Type B pancreatic cell (in vitro differentiated cells): ENCODE measurements at regions not wholly inside any gene's neighbourhood (a gene's known extent, or its start where the extent isn't known, plus 50 kb on each side); places are given as distances from the start of the nearest gene placed in this dataset.
"Not testable (repeated sequence)": the region's sequence is repeated elsewhere in the genome, so short reads cannot be mapped to it uniquely, and the experiment has no call there.

Experiments used
- DNase-seq: peaks from one replicate; pipeline ENCODE4 v3.0.0; 2021; ENCODE audit warnings: mixed read lengths; ENCODE audit not compliant: unreplicated experiment; ENCODE audit errors: extremely low spot score
- H3K27ac Mint-ChIP-seq: 2 replicates; pipeline ENCODE4 v1.8.0; 2021; ENCODE audit warnings: mild to moderate bottlenecking, mixed read lengths
- H3K27me3 Mint-ChIP-seq: 2 replicates; pipeline ENCODE4 v1.8.0; 2021; ENCODE audit warnings: mixed read lengths
- H3K36me3 Mint-ChIP-seq: 2 replicates; pipeline ENCODE4 v1.8.0; 2021; ENCODE audit warnings: mixed read lengths
- H3K4me1 Mint-ChIP-seq: one replicate; pipeline ENCODE4 v1.8.0; 2021; ENCODE audit warnings: mixed read lengths; ENCODE audit not compliant: unreplicated experiment
- H3K4me3 Mint-ChIP-seq: 2 replicates; pipeline ENCODE4 v1.8.0; 2021; ENCODE audit warnings: mild to moderate bottlenecking, mixed read lengths
- H3K9me3 Mint-ChIP-seq: 2 replicates; pipeline ENCODE4 v1.8.0; 2021; ENCODE audit warnings: mixed read lengths
- CTCF ChIP-seq: fragments of 200-600 bp; sonication (generic); conservative IDR thresholded peaks from 2 replicates; pipeline ENCODE4 v1.5.0; 2021; ENCODE audit warnings: antibody characterized with exemption, mild to moderate bottlenecking

GRCh38 chr16:79943736-79944135 lies 343.2 kb upstream of the MAF start:
- H3K27ac Mint-ChIP-seq = no peak overlapping the region
- H3K4me3 Mint-ChIP-seq = no peak overlapping the region
- no peaks in the 10 kb centered on the region for H3K9me3 Mint-ChIP-seq
- no peak for TF ChIP-seq CTCF
- DNase-seq = no peak
- no peaks in the 10 kb centered on the region for H3K36me3 Mint-ChIP-seq
- H3K4me1 Mint-ChIP-seq = peaks cover 6% of the 10 kb centered on the region
- peaks cover 9% of the 10 kb centered on the region for H3K27me3 Mint-ChIP-seq

- Mint-ChIP-seq H3K36me3 (no peaks in the 10 kb centered on the region), H3K9me3 (no peaks in the 10 kb centered on the region), H3K4me3 (no peak overlapping the region), H3K27me3 (peaks cover 17% of the 10 kb centered on the region), H3K27ac (no peak overlapping the region), H3K4me1 (no peaks in the 10 kb centered on the region)
- no peak for TF ChIP-seq CTCF
- DNase-seq = no peak
Observed at GRCh38 chr16:79938575-79938974, 338.0 kb upstream of the MAF start.

- H3K4me3 Mint-ChIP-seq, H3K4me1 Mint-ChIP-seq, H3K27ac Mint-ChIP-seq, DNase-seq, H3K36me3 Mint-ChIP-seq, H3K9me3 Mint-ChIP-seq: not testable (repeated sequence)
- H3K27me3 Mint-ChIP-seq = peaks cover 17% of the 10 kb centered on the region
Observed at GRCh38 chr16:79937671-79938070, 337.1 kb upstream of the MAF start.

- no peaks in the 10 kb centered on the region for H3K4me1 Mint-ChIP-seq
- no peak for DNase-seq
- no peak overlapping the region for H3K4me3 Mint-ChIP-seq
- no peak overlapping the region for H3K27ac Mint-ChIP-seq
- H3K36me3 Mint-ChIP-seq = no peaks in the 10 kb centered on the region
- H3K27me3 Mint-ChIP-seq = peaks cover 14% of the 10 kb centered on the region
- no peaks in the 10 kb centered on the region for H3K9me3 Mint-ChIP-seq
- TF ChIP-seq CTCF = no peak
Observed at GRCh38 chr16:79933603-79934002, 333.1 kb upstream of the MAF start.

GRCh38 chr16:79932572-79932971 lies 332.0 kb upstream of the MAF start:
- no peaks in the 10 kb centered on the region for H3K36me3 Mint-ChIP-seq
- no peak for DNase-seq
- no peaks in the 10 kb centered on the region for H3K9me3 Mint-ChIP-seq
- no peak overlapping the region for H3K4me3 Mint-ChIP-seq
- no peak for TF ChIP-seq CTCF
- no peaks in the 10 kb centered on the region for H3K4me1 Mint-ChIP-seq
- H3K27ac Mint-ChIP-seq = no peak overlapping the region
- H3K27me3 Mint-ChIP-seq = peaks cover 10% of the 10 kb centered on the region

- Mint-ChIP-seq H3K9me3 (no peaks in the 10 kb centered on the region), H3K27me3 (peaks cover 6% of the 10 kb centered on the region), H3K36me3 (no peaks in the 10 kb centered on the region), H3K4me3 (no peak overlapping the region), H3K27ac (no peak overlapping the region), H3K4me1 (no peaks in the 10 kb centered on the region)
- DNase-seq = no peak
- no peak for TF ChIP-seq CTCF
Observed at GRCh38 chr16:79931721-79932120, 331.2 kb upstream of the MAF start.
